HG03196 (cell line): ENCODE measurements at regions not wholly inside any gene's neighbourhood (a gene's known extent, or its start where the extent isn't known, plus 50 kb on each side); places are given as distances from the start of the nearest gene placed in this dataset.
"Not testable (repeated sequence)": the region's sequence is repeated elsewhere in the genome, so short reads cannot be mapped to it uniquely, and the experiment has no call there.

Experiments used
- ATAC-seq: cut with Tn5 transposase; IDR thresholded peaks from one replicate; pipeline ENCODE4 v1.9.1; 2021; ENCODE audit not compliant: unreplicated experiment

DNA sequence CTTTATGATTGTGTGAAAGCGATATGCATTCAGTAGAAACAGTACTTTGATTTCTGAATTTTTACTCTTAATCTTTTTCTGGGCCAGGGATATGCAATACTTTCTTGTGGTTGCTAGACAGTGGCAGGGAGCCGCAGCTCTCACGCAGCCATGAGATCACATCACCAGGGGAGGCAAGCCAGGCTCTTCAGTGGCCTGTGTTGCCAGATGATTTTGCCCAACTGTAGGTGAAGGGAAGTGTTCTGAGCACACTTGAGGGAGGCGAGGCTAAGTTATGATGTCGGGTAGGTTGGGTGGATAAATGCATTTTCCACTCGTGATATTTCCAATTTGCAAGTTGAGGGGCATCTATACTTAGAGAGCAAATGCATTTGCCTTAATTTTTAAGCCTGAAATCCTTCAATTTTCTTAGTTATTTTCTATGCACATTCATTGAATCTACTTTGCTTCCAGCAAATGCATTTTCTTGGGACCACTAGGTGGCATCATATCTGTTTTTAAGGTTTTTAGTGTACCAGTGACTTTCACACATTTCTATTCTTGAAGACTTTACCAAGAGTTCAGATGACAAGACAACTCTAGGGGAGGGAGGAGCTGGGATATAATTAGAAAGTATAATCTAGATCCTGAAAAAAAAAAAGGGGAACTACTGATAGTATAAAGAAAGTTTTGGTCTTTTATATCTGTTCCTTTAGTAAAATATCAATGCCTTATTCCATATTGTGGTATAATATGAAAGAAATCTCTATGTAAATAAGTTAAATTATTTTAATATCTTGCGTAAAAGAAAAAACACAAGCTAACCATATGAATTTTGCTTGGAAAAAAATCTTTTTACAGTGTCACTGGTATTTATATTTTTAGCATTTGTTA lies 643.3 kb downstream of the SOCS6 start:
- ATAC-seq, result no peak

DNA sequence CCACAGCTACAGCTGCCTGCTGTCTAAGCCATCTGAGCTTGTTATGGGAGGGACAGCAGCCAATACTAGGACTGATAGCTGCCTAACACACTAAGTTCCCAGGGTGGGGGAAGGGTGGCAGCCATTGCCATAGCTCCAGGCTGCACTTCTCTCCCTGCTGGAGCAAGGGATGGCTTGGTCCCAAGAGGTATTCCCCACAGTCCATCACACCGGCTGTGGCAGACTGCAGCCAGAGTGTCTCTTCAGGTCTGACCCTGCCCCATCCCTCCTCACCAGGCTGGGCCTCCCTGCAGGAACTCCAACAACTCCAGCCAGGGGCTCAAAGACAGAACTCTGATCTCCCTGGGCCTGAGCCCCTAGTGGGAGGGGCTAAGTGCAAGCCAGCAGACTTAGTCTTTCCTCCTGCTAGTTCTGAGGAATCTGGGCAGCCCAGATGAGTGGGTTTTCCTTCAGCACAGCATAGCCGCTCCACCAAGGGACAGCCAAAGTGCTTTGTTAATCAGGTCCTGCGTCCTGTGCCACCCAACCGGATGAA lies 632.1 kb downstream of the SOCS6 start:
- no peak for ATAC-seq

DNA sequence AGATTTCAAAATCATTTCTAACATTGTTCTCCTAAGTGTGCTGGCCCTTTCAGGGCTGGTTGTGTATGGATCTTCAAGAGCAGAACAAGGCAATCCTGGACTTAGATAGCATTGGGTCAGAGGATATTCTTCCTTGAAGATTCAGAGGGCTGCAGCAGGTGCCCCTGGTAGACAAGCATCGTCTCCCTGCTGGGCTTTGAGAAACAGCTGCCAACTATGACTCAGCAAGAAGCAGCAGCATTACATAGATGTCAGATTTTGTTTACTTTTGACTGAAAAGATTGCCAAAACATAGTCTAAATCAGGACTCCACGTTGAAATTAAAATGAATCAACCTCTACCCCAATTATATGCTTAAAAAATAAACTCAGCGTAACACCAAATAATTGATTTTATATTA lies 618.8 kb downstream of the SOCS6 start:
- no peak for ATAC-seq

DNA sequence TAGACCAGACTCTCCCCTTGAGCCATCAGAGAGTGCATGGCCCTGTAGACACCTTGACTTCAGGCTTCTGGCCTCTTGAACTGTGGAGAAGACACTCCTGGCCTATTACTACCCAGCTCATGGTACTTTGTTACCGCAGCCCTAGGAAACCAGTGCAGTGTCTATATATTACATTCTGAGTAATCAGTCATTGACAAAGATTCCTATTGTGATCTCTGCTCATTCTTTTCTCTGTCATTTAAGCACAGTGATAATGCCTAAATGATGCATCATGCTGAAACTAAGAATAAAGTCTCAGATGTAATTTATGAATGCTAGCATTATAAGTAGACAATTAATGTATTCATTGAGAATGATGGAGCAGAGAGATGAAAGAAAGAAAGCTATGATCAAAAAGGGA lies 603.5 kb downstream of the SOCS6 start:
- ATAC-seq, result no peak

DNA sequence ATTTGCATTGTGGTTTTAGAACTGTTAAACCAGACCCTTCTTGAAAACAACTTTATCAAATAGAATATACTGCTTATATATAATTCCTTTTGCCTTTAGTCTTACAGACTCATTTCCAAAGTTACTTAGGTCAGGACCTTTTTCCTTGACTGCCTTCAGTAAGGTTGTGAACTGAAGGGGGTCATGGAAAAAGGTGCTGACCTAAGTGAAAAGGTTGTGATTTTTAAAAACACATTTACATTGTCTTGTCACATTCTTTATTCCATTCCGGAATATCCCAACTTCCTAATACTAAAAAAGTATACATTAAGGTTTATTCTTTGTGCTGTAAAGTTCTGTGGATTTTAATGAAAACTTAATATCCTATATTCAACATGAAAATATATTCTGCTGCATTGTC lies 581.4 kb downstream of the SOCS6 start:
- no peak for ATAC-seq

DNA sequence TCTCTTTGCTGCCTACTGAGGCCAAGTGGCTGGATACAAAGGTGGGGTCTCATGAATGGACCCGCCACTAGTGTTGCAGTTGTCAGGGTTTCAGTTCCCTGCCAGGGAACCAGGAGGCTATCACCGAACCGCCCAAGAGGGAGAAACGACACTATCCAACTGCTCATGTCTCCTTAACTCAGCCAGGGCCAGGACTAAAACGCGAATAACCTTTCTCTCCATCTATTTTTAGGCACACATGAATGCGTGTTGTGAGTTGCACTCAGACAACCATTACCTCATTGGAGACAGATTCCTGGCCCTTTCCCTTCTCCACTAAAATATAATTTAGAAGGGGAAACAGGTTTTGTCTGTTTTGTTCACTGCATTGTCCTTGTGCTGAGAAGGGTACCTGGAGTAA lies 559.5 kb downstream of the SOCS6 start:
- ATAC-seq, result no peak

DNA sequence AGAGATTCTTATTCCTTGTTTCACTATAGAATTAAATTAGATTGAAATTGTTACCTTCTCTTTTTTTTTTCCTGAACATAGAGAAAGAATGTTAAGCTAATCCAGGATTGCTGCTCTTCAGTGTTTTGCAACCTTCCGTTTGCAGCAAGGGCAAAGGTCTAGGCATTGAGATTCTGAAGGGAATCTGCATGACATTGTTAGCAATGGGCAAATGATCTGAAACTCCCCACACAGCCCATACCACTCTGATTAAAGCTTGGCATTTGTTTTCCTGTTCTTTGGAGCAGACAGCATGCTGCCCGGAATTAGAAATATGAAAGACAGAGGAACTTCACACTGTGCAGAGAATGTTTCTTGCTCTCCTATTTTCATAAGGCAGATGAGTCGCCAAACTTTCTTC lies 551.8 kb downstream of the SOCS6 start:
- no peak for ATAC-seq

DNA sequence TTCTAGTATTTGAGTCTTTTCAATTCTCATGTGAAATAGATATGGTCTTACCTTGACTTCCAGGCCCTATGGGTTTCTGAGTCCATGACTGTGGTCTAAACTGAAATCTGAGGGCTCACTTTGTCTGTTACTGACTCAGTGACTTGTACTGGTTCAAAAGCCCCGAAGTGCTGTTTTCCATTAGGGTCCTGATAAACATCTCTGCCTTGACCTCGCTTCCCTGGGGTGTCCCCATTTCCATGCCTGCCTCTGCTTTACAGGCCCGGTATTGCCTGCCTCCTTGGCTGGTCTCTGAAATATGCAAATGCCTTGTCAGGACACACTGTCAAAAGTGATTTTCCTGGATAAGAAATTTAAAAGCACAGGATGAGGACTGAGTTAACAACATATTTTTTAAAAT lies 538.8 kb downstream of the SOCS6 start:
- ATAC-seq, result no peak

DNA sequence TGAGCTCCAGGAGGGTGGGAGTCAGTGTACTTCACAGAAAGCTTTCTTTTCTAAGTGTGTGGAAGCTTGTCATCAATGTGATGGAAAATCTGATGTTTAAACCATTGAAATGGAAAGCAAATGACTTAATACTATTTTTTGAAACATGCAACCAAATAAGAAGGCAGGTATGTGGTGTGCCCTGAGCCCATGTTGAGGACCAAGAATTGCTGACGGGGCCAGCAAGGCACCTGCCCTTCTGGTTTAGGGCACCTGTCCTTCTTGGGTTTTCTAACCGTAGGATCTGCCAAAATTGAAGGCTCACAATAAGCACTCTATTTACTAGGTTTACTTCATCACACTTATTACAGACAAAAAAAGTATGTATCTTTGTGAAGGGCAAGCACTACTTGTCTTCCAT lies 537.7 kb downstream of the SOCS6 start:
- ATAC-seq, result no peak

DNA sequence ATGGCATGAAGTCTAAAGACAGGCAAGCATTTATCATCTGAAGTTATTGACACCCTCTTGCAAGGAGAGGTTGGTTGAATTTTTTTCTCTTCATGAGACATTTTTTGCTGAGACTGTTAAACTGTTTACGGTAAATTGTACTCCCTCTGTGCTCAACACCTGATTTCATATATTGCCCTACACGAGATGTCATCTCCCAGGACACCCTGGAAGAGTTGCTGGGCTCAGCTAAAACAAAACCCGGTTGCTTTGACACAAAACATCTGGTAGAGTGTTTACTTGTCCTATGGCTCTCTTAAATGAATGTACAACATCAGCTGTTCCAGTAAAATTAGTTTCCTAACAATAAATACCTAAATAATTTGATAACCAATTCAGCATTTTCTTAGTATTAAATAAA lies 533.8 kb downstream of the SOCS6 start:
- ATAC-seq, result no peak

DNA sequence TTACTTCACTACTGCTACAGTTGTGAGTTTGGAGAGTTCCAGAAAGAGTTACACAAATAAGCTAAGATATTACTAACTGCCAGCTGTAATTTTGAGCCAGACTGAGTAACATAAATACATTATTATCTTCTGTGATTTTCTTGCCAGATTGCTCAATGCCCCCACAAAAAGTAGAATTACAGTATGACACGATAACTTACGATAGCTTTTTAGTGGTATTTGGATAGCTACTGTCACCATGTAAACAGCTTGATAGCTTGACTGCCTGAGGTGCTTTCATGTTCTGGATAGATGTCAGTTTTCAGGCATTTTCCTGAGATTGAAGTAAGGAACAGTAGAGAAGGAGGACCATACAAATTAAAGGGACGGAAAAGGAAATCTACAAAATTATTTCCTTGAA lies 533.3 kb downstream of the SOCS6 start:
- no peak for ATAC-seq

DNA sequence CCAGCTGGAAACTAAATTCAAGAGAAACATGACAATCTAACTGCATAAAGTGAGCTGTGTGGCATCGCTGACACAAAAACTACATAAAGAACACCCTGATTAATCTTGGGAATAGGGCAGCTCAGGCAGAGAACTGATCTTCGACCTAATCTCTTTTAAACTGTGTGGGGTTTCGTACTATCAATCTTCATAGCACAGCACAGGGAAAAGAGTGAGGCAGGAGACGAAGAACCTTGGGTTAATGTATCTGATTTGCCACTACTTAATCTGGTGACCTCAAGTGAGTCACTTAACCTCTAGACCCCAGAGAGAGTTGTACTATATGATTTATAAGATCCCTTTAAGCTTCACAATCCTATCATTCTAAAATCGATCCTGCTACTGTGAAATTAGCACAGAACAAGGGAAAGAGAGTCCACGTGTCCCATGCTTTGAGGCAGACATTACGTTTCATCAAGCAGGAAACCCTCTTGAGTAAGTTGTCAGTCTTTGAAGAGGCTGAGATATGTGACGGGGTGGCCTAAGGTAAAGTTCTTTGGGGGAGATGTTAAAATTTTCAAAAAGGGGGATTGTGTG lies 519.7 kb downstream of the SOCS6 start:
- no peak for ATAC-seq

DNA sequence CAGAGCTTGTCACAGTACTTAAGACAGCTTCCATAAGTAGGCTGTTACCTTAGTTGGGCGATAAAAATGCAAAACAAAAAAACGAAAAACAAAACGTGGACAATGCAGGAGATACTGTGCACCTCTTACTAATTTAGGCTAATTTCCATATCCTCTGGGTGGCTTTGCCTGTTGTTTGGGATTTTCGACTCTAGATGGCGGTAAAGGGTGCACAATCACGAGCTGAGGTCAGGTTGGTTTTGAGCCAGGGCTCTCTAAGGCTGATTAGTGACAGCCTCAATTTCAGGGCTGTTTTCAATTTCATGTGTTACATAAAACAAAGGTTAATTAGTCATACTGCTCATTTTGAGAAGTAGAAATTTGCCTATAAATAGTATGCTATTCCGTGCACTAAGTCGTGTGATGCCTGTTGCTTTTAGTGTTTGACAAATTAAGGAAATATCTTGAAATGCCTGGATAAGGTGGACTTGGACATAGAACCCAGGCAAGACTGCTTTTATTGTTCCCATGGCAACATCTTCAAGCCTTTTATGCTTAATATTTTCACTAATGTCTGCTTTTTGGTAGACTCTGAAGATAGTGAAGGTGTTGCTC lies 493.1 kb downstream of the SOCS6 start:
- peak; percentile 92 for ATAC-seq

DNA sequence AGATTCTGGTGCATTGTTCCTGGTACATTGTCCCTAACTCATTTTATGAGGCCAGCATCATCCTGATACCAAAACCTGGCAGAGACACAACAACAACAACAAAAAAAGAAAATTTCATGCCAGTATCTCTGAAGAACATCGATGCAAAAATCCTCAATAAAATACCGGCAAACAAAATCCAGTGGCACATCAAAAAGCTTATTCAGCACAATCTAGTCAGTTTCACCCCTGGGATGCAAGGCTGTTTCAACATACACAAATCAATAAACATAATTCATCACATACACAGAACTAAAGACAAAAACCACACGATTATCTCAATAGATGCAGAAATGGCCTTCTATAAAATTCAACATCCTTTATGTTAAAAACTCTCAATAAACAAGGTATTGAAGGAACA lies 477.4 kb downstream of the SOCS6 start:
- not testable (repeated sequence) for ATAC-seq

DNA sequence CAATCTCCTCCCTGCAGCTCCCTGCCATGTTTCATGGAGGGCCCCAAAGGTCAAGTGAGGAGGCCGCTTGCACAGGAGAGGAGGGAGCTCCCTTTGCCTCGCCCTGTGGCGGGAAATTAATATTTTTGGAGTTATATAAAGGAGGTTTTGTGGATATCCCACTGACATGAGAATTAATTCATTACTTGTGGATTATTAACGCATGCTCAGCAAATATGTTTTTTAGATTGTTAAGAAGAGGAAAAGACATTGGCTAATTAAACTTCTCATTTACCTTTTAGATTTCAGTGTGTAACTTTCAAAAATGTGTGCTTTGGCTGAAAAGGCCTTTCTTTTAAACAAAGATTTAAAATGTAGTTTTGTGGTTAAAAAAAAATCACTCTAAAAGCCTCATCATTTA lies 474.0 kb downstream of the SOCS6 start:
- no peak for ATAC-seq

DNA sequence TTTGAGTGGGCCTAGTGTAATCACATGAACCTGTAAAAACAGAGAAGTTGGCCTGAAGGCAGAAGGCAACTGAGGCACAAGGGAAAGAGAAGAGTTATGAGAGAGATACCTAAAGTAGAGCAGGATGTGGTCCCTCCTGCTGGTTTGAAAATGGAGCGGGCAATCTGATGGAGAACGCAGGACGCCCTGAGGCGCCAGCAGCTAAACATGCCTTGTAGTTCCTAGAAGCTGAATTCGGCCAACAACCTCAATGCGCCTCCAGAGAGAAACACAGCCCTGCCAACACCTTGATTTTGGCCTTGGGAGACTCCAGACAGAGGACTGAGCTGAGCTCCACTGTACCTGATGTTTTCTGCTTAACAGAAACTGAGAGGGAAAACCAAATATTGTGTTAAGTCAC lies 469.9 kb downstream of the SOCS6 start:
- ATAC-seq, result no peak

DNA sequence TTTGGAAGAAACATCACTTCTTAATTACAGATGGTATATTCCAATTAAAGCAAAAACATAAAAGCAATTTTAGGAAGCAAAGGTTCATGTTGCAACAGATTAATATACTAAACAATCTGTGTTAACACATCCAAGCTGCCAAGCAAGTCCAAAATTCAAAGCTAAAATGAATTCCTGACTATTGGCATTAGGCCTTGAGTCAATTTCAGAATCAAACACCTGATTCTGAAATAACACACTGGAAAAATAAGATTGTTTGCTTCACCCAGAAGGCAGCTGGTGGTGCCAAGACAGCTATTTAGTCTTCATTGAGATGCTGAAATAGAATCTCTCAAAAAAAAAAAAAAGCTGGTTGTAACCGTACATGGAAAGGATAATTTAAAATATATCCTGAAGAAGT lies 465.6 kb downstream of the SOCS6 start:
- no peak for ATAC-seq

DNA sequence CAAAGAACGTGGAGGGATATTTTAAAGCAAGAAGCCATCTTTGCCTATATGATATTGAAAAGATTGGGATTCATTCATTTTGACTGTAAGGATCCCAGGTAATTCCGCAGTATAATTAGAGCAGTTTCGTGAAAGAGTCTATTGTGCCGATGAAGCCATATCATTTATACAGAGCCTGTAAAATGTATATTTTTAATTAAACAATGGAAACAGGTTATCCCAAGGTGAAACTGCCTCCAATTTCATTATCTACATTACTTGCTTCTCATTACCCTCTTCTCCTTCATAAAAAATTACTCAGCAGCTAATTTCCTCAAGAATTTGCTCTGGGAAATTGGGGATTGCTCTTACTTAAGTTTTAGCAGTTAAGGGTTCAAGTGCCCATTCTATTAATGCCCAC lies 444.1 kb downstream of the SOCS6 start:
- ATAC-seq, result no peak

DNA sequence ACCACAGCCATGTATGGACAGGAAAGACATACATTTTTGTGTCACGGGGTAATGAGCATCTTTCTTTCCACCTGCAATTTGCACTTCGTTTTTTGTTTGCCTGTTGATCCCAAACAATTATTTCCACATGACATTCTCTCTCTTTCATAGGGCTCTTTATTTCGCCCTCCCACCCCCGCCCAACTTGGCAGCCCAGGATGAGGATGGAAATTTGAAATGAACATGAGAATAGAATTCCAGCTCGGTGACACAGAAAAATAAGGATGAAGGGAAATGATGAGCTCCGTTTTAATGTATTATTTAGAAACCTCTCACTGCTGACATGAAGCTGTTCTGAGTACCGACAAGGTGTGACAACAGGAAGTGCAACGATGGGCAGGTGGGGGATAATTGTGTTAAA lies 443.3 kb downstream of the SOCS6 start:
- ATAC-seq, result no peak

DNA sequence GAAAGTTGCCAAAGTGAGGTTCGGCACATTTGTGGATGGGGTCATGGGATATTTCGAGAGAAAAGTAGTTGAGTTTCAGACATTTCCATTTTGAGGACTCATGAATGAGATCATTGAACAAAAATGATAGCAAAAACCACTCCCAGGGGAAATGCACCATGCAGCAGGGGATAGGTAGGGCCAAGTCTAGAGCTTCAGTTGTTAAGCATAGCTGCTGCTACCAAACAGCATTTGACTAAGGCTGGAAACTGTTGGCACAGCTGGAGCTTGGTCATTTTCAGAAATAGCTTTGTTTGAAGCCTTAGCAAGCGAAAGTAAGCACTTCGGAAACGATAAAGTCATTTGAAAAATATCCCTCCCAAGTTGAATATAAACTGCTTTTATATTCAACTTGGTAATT lies 431.8 kb downstream of the SOCS6 start:
- ATAC-seq, result no peak

DNA sequence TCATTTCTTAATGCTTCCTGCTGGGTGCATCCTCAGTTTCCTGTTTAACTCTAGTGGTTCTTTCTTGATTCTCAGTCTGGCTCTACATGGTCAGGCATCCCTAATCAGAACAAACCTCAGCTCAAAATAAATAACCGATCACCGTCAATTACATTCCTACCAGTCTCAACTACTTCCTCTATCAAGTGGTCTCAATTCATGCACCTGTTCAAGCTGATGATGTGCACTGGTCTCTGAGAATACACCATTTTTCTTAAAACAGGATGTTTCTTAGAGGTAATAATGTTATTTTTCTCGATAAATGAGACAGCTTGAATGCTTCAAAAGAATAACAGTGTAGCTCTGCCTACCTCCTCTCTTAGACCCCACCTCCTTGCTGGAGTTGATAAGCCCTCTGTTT lies 420.9 kb downstream of the SOCS6 start:
- ATAC-seq, result no peak

DNA sequence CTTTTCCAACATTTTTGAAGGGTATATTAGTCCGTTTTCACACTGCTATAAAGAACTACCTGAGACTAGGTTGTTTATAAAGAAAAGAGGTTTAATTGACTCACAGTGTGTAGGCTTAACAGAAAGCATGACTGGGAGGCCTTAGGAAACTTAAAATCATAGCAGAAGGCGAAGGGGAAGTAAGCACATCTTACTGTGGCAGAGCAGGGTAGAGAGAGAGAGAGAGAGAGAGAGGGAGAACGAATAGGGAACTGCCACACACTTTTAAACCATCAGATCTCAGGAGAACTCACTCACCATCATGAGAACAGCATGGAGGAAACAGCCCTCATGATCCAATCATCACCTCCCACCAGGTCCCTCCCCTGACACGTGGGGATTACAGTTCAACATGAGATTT lies 420.3 kb downstream of the SOCS6 start:
- no peak for ATAC-seq
